HG02763 (cell line): ENCODE measurements at regions not wholly inside any gene's neighbourhood (a gene's known extent, or its start where the extent isn't known, plus 50 kb on each side); places are given as distances from the start of the nearest gene placed in this dataset.
"Not testable (repeated sequence)": the region's sequence is repeated elsewhere in the genome, so short reads cannot be mapped to it uniquely, and the experiment has no call there.

ENCODE experiments used
- ATAC-seq: cut with Tn5 transposase; IDR thresholded peaks from one replicate; pipeline ENCODE4 v1.9.1; 2021; ENCODE audit warnings: mild to moderate bottlenecking, moderate library complexity; ENCODE audit not compliant: unreplicated experiment

- ATAC-seq = no peak
Observed at GRCh38 chr5:87661784-87662566, 249.2 kb upstream of the CCNH start.

DNA sequence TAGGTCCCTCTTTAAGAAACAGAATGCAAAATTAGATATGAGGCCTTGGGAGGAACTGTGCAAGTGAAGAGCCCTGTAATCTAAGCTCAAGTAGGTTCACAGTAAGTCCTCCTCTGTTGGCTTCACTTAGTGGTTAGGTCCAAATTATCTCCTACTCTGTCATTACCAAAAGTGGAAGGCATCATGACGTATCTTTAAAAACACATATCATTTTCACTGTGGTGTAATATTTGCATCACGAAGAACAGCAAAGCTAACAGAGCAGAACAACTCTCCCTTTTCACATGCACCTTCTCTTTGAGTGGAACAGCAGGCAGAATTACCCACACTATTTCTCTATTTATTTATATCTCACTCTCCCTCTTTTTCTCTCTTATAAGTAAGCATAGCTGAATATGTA, 240.5 kb upstream of the CCNH start:
- ATAC-seq = no peak

GRCh38 chr5:87650284-87650683, 237.6 kb upstream of the CCNH start:
- no peak for ATAC-seq

DNA sequence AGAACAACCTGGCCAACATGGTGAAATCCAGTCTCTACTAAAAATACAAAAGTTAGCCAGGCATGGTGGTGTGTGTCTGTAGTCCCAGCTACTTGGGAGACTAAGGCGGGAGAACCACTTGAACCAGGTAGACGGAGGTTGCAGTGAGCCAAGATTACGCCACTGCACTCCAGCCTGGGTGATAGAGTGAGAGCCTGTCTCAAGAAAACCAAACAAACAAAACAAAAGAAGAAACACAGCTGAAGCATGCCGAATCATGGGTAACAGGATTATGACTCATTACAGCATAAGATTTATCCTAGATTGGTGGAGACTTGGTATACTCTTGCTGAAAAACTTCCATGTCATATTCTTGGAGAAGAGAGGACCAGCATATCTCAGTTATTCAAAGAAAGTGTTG, 236.7 kb upstream of the CCNH start:
- ATAC-seq = no peak

DNA sequence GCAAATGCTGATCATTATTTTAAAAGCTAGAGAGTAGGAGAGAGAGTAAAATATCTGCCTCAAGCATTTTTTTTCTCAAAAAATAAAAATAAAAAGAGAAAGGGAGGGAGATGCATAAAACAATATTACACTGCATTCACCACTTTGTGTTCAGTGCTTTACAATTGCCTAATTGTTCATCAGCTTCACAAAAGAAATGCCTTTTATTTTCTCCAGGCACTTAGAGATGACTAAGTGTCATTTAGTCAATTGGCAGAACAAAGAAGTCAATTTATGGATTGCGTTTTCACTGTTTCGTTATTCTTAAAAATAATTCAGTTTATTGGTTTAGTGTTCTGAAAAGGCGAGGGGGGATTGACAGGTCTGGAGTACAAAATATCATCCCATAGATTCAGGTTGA, 232.5 kb upstream of the CCNH start:
- ATAC-seq = no peak

DNA sequence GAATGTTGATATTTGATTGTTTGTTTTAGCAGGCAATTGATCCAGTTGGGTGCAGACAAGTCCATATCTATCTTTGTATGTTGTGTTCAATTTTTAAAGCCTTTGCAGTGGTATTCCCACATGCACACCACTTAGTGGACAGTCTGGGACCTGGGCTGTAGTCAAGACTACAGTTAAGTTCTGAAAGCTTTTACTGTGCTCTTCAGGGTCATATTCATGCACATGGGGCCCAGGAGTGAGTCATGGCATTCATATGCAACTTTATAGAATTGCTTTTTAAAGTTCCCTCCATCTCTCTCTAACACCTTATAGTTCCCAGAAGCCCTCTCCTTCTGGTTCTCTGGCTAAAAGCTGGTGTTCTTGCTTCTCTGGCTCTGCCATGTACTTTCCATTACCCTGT, 228.2 kb upstream of the CCNH start:
- ATAC-seq = no peak

GRCh38 chr5:87627363-87627762, 214.6 kb upstream of the CCNH start:
- no peak for ATAC-seq

DNA sequence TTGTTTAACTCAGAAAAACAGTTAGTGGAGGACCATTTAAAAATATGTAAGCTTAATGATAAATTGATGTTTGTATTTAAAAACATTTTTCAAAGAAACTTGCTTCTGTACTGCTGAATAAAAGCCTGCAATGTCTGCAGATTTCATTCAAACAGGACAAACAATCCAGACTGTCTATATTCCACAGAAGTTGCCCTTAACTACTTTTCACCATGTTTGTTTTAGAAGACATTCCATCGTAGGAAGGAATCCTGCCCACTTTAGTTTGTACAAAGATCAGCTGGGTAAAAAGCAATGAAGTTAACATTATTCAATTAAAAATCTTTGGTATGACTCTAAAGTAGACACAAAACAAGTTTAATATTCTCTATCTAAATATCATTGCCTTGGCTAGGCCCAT, 195.7 kb upstream of the CCNH start:
- ATAC-seq = no peak

- no peak for ATAC-seq
Observed at GRCh38 chr5:87605663-87606062, 192.9 kb upstream of the CCNH start.

GRCh38 chr5:87599778-87600177, 187.0 kb upstream of the CCNH start:
- no peak for ATAC-seq

- no peak for ATAC-seq
Observed at GRCh38 chr5:87598460-87598859, 185.7 kb upstream of the CCNH start.

DNA sequence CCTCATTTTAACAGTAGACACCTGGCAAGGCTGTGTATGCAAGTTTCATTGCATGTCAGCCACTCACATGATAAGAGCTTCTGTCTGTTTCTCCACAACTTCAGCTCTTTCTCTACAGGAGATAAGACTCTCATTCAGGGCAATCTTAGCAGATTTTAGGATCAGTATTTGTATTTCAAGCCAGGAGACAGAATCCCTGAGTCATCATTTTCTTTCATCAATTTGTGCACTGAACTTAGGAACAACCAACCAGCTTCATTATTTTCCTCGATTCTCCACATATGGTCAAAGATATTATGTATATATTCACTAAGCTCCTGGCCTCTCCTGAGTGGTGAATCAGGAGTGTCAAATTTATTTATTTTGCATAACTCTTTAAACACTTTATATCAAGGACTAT, 181.8 kb upstream of the CCNH start:
- no peak for ATAC-seq

DNA sequence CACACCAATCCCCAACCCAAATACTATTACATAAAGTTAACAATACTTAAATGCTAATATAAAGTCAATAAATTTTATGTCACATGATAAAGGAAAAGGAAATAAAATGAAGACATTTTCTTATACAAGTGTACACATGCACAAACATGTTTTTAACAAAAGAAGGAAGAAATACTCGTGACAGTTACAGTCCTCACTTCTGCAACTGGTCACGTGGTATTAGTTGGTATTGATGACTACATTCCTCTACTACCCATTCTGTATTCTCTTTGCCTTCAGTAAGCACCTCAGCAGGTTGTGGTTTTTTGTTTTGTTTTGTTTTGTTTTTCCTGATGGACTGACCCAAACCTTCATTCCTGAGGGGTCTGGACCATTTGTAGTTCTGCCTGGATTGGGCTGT, 176.9 kb upstream of the CCNH start:
- no peak for ATAC-seq

DNA sequence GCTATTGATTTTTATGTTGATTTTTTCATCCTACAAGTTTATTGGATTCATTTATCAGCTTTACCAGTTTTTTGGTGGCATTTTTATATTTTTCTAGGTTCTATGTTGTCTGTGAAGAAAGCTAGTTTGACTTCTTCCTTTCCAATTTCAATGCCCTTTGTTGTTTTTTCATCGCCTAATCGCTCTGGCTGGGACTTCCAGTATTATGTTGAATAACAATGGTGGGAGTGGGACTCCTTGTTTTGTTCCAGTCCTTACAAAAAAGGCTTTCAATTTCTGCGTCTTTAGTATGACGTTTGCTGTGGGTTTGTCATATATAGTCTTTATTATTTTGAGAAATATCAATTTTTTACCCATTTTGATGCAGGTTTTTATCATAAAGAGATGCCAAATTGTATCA, 175.6 kb upstream of the CCNH start:
- ATAC-seq = no peak

- not testable (repeated sequence) for ATAC-seq
Observed at GRCh38 chr5:87583704-87584103, 171.0 kb upstream of the CCNH start.

DNA sequence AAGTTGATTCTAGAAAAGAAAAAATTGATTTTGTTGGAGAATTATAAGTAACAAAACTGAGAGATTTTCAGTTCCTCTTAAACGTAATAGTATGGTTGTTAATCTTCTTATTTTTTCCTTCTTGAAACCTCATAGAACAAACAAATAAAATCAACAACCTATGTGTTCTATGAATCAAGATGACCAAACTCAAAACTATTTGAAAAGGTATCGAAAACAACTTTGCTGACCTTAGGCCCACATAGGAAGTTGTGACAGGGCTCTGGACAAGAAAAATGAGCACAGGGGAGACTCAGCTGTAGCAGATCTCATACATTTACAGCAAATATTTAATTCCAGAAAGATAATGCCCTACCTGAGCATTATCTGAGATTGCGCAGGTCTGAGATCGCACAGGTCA, 169.4 kb upstream of the CCNH start:
- no peak for ATAC-seq

- ATAC-seq = no peak
Observed at GRCh38 chr5:87581661-87582060, 168.9 kb upstream of the CCNH start.

DNA sequence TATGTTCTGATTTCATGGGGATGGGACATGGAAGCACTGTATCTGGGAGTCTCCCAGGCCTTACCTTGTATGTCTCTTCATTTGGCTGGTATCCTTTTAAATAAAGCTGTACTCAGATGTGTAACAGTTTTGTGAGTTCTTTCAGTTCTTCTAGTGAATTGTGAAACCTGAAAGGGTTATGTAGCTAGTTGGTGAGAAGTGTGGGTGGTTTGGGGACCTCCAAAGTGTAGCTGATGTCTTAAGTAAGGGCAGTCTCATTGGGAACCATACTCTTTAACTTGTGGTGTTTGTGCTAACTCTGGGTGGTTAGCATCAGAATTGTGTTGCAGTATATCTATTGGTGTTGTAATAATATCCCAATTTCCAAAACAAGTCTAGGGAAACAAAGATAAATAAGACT, 166.9 kb upstream of the CCNH start:
- no peak for ATAC-seq

DNA sequence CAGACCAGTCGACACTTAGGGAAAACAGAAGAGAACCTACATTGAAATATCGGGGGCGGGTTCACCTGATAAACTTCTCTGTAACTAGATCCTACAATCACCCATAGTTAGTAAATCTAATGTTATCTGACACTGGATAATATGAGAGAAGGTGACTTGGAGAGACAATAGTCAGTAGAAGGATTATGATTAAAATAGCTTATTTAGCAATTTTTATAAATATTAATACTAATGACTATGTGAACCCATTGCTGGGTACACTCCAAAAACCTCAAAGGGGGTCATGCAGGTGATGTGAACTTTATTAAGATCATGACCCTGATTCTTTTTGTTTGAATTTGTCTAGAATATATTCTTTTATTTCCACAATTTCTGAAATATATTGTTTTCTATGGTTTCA, 164.1 kb upstream of the CCNH start:
- ATAC-seq = no peak

DNA sequence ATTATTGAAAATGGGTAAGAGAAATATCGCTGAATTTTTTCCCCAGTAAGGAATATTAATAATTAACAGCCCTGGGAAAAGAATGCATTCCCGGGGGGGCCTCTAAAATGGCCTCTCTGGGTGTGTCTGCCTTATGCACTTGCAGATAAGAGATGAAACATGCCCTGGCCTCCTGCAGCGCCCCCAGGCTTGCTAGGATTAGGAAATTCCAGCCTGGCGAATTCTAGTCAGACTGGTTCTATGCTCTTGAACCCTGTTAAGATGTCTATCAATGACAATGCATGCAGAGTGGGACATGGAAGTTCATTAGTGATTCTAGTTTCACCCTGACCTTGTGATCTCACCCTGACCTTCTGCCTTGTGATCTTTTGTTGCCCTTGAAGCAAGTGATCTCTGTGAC, 163.6 kb upstream of the CCNH start:
- not testable (repeated sequence) for ATAC-seq

GRCh38 chr5:87574106-87574505, 161.4 kb upstream of the CCNH start:
- ATAC-seq = no peak

GRCh38 chr5:87572611-87573010, 159.9 kb upstream of the CCNH start:
- no peak for ATAC-seq

GRCh38 chr5:87572090-87572489, 159.4 kb upstream of the CCNH start:
- no peak for ATAC-seq
